HUES64 (cell line): ENCODE measurements at regions not wholly inside any gene's neighbourhood (a gene's known extent, or its start where the extent isn't known, plus 50 kb on each side); places are given as distances from the start of the nearest gene placed in this dataset.

Experiments used
- H3K27ac ChIP-seq: 2 replicates; pipeline ENCODE4 v1.7.0; 2013; ENCODE audit warnings: low read depth, low read length, inconsistent platforms
- H3K27me3 ChIP-seq: 2 replicates; pipeline ENCODE4 v1.6.1; 2013; ENCODE audit warnings: mild to moderate bottlenecking, low read length; ENCODE audit not compliant: insufficient read depth
- H3K36me3 ChIP-seq: 2 replicates; pipeline ENCODE4 v1.6.1; 2013; ENCODE audit warnings: mild to moderate bottlenecking, low read length; ENCODE audit not compliant: insufficient read depth
- H3K4me1 ChIP-seq: 2 replicates; pipeline ENCODE4 v1.6.1; 2013; ENCODE audit warnings: mild to moderate bottlenecking, low read length, moderate library complexity; ENCODE audit not compliant: insufficient read depth
- H3K4me3 ChIP-seq: 2 replicates; pipeline ENCODE4 v1.5.1; 2013; ENCODE audit warnings: mild to moderate bottlenecking, low read length, moderate library complexity
- H3K9ac ChIP-seq: 2 replicates; pipeline ENCODE4 v1.6.1; 2013; ENCODE audit warnings: mild to moderate bottlenecking, low read depth, low read length
- H3K9me3 ChIP-seq: 2 replicates; pipeline ENCODE4 v1.6.1; 2013; ENCODE audit warnings: low read depth, low read length; ENCODE audit not compliant: insufficient read depth
- WGBS: fragments of 150-250, 120-280 bp; methylation state at CpG from one replicate; pipeline ENCODE4 v1.1.7; 2013; ENCODE audit warnings: missing lambda C conversion rate; 5-methylcytosine and 5-hydroxymethylcytosine counted together

- no peak overlapping the region for H3K27ac ChIP-seq
- H3K4me1 ChIP-seq, result peaks cover 21% of the 10 kb centered on the region
- H3K9me3 ChIP-seq, result no peaks in the 10 kb centered on the region
- H3K27me3 ChIP-seq, result no peaks in the 10 kb centered on the region
- WGBS, result 93% methylated on average over 1 of the region's 1 CpG
- H3K36me3 ChIP-seq, result no peaks in the 10 kb centered on the region
- no peak overlapping the region for H3K9ac ChIP-seq
- no peak overlapping the region for H3K4me3 ChIP-seq
These were observed 220.0 kb upstream of the TANK start for GRCh38 chr2:160940271-160940670.

- H3K36me3 ChIP-seq, result no peaks in the 10 kb centered on the region
- no peak overlapping the region for H3K4me3 ChIP-seq
- H3K9me3 ChIP-seq, result no peaks in the 10 kb centered on the region
- no peaks in the 10 kb centered on the region for H3K27me3 ChIP-seq
- peaks cover 21% of the 10 kb centered on the region for H3K4me1 ChIP-seq
- WGBS, result 99% methylated on average over 2 of the region's 2 CpGs
- H3K9ac ChIP-seq, result no peak overlapping the region
- no peak overlapping the region for H3K27ac ChIP-seq
These were observed 219.5 kb upstream of the TANK start for GRCh38 chr2:160940699-160941098.

DNA sequence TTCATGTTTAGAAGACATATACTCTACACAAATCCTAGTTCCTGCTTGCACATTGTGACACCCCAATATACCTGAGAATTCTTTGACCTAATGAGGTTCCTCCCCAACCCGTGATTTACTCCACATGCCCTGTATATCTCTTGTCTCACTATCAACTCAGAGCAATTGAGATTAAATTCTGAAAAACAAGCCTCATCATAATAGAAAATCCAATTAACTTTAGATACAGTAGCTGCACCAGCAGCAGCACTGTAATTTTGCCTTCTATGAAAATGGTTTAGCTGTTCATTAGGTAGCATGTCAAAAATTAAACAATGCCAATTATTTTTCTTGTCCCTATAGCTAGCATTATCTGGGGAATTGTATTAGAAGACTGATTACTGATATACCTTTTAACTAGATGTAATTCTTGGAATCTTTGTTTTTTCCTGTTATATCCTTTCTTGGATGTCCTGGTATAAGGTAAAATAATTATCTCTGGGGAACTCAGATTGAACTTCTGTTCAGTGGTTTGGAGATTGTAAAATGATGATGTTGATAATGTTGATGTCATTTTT, 218.9 kb upstream of the TANK start:
- no peak overlapping the region for H3K4me3 ChIP-seq
- 88% methylated on average over 1 of the region's 1 CpG for WGBS
- no peaks in the 10 kb centered on the region for H3K36me3 ChIP-seq
- peaks cover 21% of the 10 kb centered on the region for H3K4me1 ChIP-seq
- H3K9me3 ChIP-seq, result no peaks in the 10 kb centered on the region
- no peak overlapping the region for H3K9ac ChIP-seq
- no peaks in the 10 kb centered on the region for H3K27me3 ChIP-seq
- no peak overlapping the region for H3K27ac ChIP-seq

DNA sequence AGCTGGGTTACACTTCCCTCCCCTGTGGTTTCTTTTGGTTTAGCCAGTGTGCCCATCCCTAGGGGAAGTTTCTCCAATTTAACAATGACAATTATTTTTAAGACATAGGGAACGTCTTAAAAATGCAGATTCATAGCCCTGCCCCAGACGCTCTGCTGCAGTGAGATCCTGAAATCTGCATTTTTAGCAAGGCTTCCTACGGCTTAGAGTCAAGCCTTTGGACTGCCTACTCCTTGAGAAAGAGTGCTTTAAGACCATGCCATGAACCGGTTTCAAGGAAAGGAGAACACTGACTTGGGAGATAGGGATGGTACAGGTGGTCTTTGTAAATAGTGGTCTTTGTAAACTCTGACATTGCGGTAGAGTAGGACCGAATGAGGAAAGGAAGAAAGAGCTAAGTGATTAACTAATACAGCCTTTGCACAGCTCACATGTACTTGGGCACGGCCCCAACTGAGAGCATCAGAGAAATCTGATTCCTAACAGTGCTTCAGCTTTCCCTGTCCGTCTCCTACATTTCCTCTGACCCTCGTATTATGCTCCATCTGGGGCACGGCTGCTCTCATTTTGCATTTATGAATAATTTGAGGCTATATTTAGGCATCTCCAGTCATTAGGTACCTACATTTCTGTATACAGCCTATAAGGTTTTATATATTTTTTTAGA, 217.6 kb upstream of the TANK start:
- WGBS, result 55% methylated on average over 9 of the region's 10 CpGs
- H3K4me1 ChIP-seq, result peaks cover 21% of the 10 kb centered on the region
- H3K9ac ChIP-seq, result no peak overlapping the region
- no peak overlapping the region for H3K4me3 ChIP-seq
- no peaks in the 10 kb centered on the region for H3K36me3 ChIP-seq
- no peaks in the 10 kb centered on the region for H3K9me3 ChIP-seq
- H3K27ac ChIP-seq, result no peak overlapping the region
- H3K27me3 ChIP-seq, result no peaks in the 10 kb centered on the region

DNA sequence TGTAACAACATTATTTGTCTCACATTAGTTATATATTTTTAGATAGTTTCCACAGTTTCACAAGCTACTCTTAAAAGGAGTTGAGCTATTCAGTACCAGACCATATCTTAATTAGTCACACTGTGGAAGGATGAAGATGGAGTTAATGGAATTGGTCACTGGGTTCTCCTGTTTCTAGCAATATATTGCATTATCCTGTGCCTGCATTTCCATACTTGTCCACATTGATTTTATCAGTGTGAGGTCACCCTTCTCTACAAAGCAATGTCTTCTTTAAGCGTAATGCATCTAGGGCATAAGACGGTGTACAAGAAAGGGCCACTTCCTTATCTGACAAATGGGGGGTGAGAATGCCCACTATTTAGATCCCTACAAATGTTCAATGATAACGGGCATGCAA, 216.8 kb upstream of the TANK start:
- H3K4me1 ChIP-seq, result peaks cover 21% of the 10 kb centered on the region
- no peaks in the 10 kb centered on the region for H3K27me3 ChIP-seq
- no peak overlapping the region for H3K27ac ChIP-seq
- H3K4me3 ChIP-seq, result no peak overlapping the region
- H3K9ac ChIP-seq, result no peak overlapping the region
- WGBS, result 94% methylated on average over 2 of the region's 3 CpGs
- no peaks in the 10 kb centered on the region for H3K36me3 ChIP-seq
- no peaks in the 10 kb centered on the region for H3K9me3 ChIP-seq

- no peak overlapping the region for H3K4me3 ChIP-seq
- H3K9ac ChIP-seq, result no peak overlapping the region
- H3K27me3 ChIP-seq, result no peaks in the 10 kb centered on the region
- no peaks in the 10 kb centered on the region for H3K36me3 ChIP-seq
- 85% methylated on average over 8 of the region's 10 CpGs for WGBS
- H3K9me3 ChIP-seq, result no peaks in the 10 kb centered on the region
- no peaks in the 10 kb centered on the region for H3K4me1 ChIP-seq
- no peak overlapping the region for H3K27ac ChIP-seq
These were observed 207.6 kb upstream of the TANK start for GRCh38 chr2:160952464-160953254.

DNA sequence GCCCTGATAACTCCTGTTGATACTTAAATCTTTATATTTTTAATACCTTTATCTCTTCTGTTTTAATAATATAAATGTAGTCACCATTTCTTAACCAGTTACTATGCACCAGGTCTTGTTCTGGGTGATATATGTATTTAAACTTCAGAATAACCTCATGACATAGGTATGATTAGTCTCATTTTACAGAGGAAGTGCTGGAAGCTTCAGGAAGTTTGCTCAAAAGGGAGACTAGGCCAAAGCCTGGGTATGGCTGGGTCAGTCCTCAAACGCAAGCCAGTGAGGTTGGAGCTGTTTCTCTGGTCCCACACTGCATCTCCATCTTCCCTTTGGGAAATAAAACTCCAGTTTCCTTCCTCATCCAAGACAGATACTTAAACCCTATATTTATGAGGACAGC, 204.7 kb upstream of the TANK start:
- Histone ChIP-seq H3K27me3 (no peaks in the 10 kb centered on the region), H3K27ac (no peak overlapping the region), H3K9me3 (no peaks in the 10 kb centered on the region), H3K9ac (no peak overlapping the region), H3K4me1 (no peaks in the 10 kb centered on the region), H3K36me3 (no peaks in the 10 kb centered on the region), H3K4me3 (no peak overlapping the region)
- 93% methylated on average over 1 of the region's 1 CpG for WGBS

- Histone ChIP-seq H3K4me1 (no peaks in the 10 kb centered on the region), H3K4me3 (no peak overlapping the region), H3K27me3 (no peaks in the 10 kb centered on the region), H3K27ac (no peak overlapping the region), H3K9ac (no peak overlapping the region), H3K9me3 (no peaks in the 10 kb centered on the region), H3K36me3 (no peaks in the 10 kb centered on the region)
- 84% methylated on average over 6 of the region's 6 CpGs for WGBS
These were observed 203.9 kb upstream of the TANK start for GRCh38 chr2:160956243-160956802.

- no peak overlapping the region for H3K4me3 ChIP-seq
- no peaks in the 10 kb centered on the region for H3K36me3 ChIP-seq
- H3K27ac ChIP-seq, result no peak overlapping the region
- H3K9ac ChIP-seq, result no peak overlapping the region
- H3K4me1 ChIP-seq, result no peaks in the 10 kb centered on the region
- WGBS, result 89% methylated on average over 3 of the region's 3 CpGs
- no peaks in the 10 kb centered on the region for H3K27me3 ChIP-seq
- no peaks in the 10 kb centered on the region for H3K9me3 ChIP-seq
These were observed 196.3 kb upstream of the TANK start for GRCh38 chr2:160963957-160964356.

- Histone ChIP-seq H3K27me3 (no peaks in the 10 kb centered on the region), H3K9me3 (no peaks in the 10 kb centered on the region), H3K4me3 (no peak overlapping the region), H3K4me1 (peaks cover 3% of the 10 kb centered on the region; the same call in 1 of the 2 replicates), H3K36me3 (no peaks in the 10 kb centered on the region), H3K9ac (no peak overlapping the region), H3K27ac (no peak overlapping the region)
- 75% methylated on average over 5 of the region's 6 CpGs for WGBS
These were observed 192.7 kb upstream of the TANK start for GRCh38 chr2:160967523-160967922.

GRCh38 chr2:160968183-160968582, 192.0 kb upstream of the TANK start:
- no peak overlapping the region for H3K4me3 ChIP-seq
- H3K4me1 ChIP-seq, result peaks cover 3% of the 10 kb centered on the region; the same call in 1 of the 2 replicates
- no peak overlapping the region for H3K27ac ChIP-seq
- no peaks in the 10 kb centered on the region for H3K27me3 ChIP-seq
- no peaks in the 10 kb centered on the region for H3K9me3 ChIP-seq
- WGBS, result 40% methylated on average over 2 of the region's 2 CpGs
- H3K36me3 ChIP-seq, result no peaks in the 10 kb centered on the region
- no peak overlapping the region for H3K9ac ChIP-seq
